Gastroesophageal sphincter (tissue), 4 donors: ENCODE measurements at regions not wholly inside any gene's neighbourhood (a gene's known extent, or its start where the extent isn't known, plus 50 kb on each side); places are given as distances from the start of the nearest gene placed in this dataset.
"Not testable (repeated sequence)": the region's sequence is repeated elsewhere in the genome, so short reads cannot be mapped to it uniquely, and the experiment has no call there.

ENCODE experiments used
- ATAC-seq: fragments of 150-250 bp; one replicate; pipeline ENCODE4 v1.9.1; 2016; ENCODE audit warnings: mild to moderate bottlenecking, moderate library complexity
- H3K27ac ChIP-seq, 4 donors: fragments of 200-600 bp; sonication (generic) in 3 of 4; 1 replicate in 3 of 4; 2 replicates in 1 of 4; pipeline ENCODE4 v1.5.1; 2016 to 2019
- H3K27me3 ChIP-seq: fragments of 200-600 bp; sonication (generic); one replicate; pipeline ENCODE4 v1.5.1; 2019
- H3K36me3 ChIP-seq, 2 donors: fragments of 200-600 bp; sonication (generic); one replicate each; pipeline ENCODE4 v1.5.1; 2019; ENCODE audit warnings: control low read depth in 1 of 2
- H3K4me1 ChIP-seq, 3 donors: fragments of 200-600 bp; sonication (generic); 1 replicate in 2 of 3; 2 replicates in 1 of 3; pipeline ENCODE4 v1.5.1; 2016 to 2019; ENCODE audit warnings: control low read depth in 2 of 3
- H3K4me3 ChIP-seq, 2 donors: fragments of 200-600 bp; sonication (generic); one replicate each; pipeline ENCODE4 v1.5.1; 2019; ENCODE audit warnings: mild to moderate bottlenecking in 1 of 2, moderate library complexity in 1 of 2
- H3K9me3 ChIP-seq, 3 donors: fragments of 200-600 bp; sonication (generic); one replicate each; pipeline ENCODE4 v1.5.1; 2017 to 2019; ENCODE audit warnings: control low read depth in 2 of 3
- CTCF ChIP-seq, 4 experiments: fragments of 200-600 bp in 2 of 4; fragments of 450-650 bp in 2 of 4; sonication (generic) in 1 of 4; IDR thresholded peaks; one replicate each; pipeline ENCODE4 v1.5.1; 2017 to 2019; ENCODE audit warnings: antibody characterized with exemption in 4 of 4, mild to moderate bottlenecking in 2 of 4, moderate library complexity in 2 of 4
- EP300 ChIP-seq: sonication (generic); formaldehyde crosslinking; IDR thresholded peaks from one replicate; pipeline ENCODE4 v1.6.1; 2017; ENCODE audit warnings: antibody characterized with exemption, mild to moderate bottlenecking
- POLR2A ChIP-seq, 2 donors: fragments of 450-650 bp; IDR thresholded peaks; one replicate each; pipeline ENCODE4 v1.6.1; 2017; ENCODE audit warnings: antibody characterized with exemption in 2 of 2, mild to moderate bottlenecking in 2 of 2, moderate library complexity in 1 of 2
- POLR2AphosphoS5 ChIP-seq: sonication (generic); formaldehyde crosslinking; IDR thresholded peaks from one replicate; pipeline ENCODE4 v1.6.1; 2017; ENCODE audit warnings: antibody characterized with exemption
- WGBS, 2 donors: methylation state at CpG; one replicate each; pipeline ENCODE4 v1.1.5; 2018; ENCODE audit warnings: low coverage in 1 of 2; 5-methylcytosine and 5-hydroxymethylcytosine counted together

- no peak overlapping the region for H3K4me3 ChIP-seq
- no peaks in the 10 kb centered on the region for H3K27me3 ChIP-seq
- H3K9me3 ChIP-seq, result no peaks in the 10 kb centered on the region
- WGBS, 2 donors, result 25 to 44% methylated on average over 2 to 4 of the region's 4 CpGs
- TF ChIP-seq EP300 (no peak), POLR2AphosphoS5 (no peak), POLR2A (IDR thresholded peaks at IDR 0.05) (no peak), CTCF (IDR thresholded peaks at IDR 0.05) (no peak)
- ATAC-seq, result peak; percentile 93
- peak overlapping the region in 1 of 4 donors; percentile 37 for H3K27ac ChIP-seq
- H3K4me1 ChIP-seq, result no peaks in the 10 kb centered on the region
- H3K36me3 ChIP-seq, result no peaks in the 10 kb centered on the region
These were observed 180.0 kb downstream of the NKX6-1 start for GRCh38 chr4:84319124-84319523.

GRCh38 chr4:84317513-84317912 is 181.6 kb downstream of the NKX6-1 start:
- Histone ChIP-seq H3K27me3 (no peaks in the 10 kb centered on the region), H3K27ac (no peak overlapping the region), H3K4me3 (no peak overlapping the region), H3K4me1 (no peaks in the 10 kb centered on the region), H3K36me3 (no peaks in the 10 kb centered on the region), H3K9me3 (no peaks in the 10 kb centered on the region)
- ATAC-seq, result no peak
- TF ChIP-seq EP300, result no peak
- TF ChIP-seq POLR2A (IDR thresholded peaks at IDR 0.05), result no peak
- no peak for TF ChIP-seq POLR2AphosphoS5
- no peak for TF ChIP-seq CTCF (IDR thresholded peaks at IDR 0.05)

DNA sequence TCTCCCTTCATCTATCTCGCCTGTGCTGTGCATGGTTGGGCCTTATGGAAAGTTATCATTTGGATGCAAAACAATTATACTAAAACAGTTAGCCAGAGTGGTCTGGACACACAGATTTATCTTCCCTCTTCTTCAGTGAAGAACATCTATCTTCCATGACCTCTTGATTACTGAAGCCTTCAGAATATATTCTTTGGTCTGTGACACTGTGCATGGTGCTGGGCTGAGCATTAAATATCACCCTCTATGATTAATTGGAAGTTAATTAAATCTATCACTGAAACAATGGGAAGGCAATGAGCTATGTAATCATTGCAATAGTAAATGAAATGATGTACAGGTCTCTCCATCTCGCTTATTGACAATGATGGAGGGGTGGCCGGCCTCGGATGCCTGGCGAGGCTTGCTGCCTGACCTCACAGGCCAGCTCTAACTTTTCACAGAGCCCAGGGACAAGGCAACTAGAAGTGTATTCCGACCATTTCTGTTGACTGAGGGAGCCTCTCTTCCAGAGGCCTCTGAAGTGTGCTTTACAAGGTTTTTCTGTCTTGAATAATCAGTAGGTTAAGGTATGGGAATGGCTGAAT is 186.6 kb downstream of the NKX6-1 start:
- Histone ChIP-seq H3K36me3 (no peaks in the 10 kb centered on the region), H3K4me1 (no peaks in the 10 kb centered on the region), H3K9me3 (no peaks in the 10 kb centered on the region), H3K27me3 (no peaks in the 10 kb centered on the region), H3K27ac (no peak overlapping the region), H3K4me3 (no peak overlapping the region)
- TF ChIP-seq EP300 (no peak), CTCF (IDR thresholded peaks at IDR 0.05) (no peak), POLR2AphosphoS5 (no peak), POLR2A (IDR thresholded peaks at IDR 0.05) (no peak)
- 80 to 92% methylated on average over 6 of the region's 6 CpGs for WGBS, 2 donors
- no peak for ATAC-seq

- 92 to 94% methylated on average over 2 to 3 of the region's 3 CpGs for WGBS, 2 donors
- no peaks in the 10 kb centered on the region for H3K27me3 ChIP-seq
- TF ChIP-seq CTCF (IDR thresholded peaks at IDR 0.05) (no peak), POLR2AphosphoS5 (no peak), EP300 (no peak)
- H3K27ac ChIP-seq, result no peak overlapping the region
- H3K4me1 ChIP-seq, result no peaks in the 10 kb centered on the region
- no peaks in the 10 kb centered on the region for H3K36me3 ChIP-seq
- H3K4me3 ChIP-seq, result no peak overlapping the region
- no peak for ATAC-seq
- H3K9me3 ChIP-seq, result no peaks in the 10 kb centered on the region
These were observed 189.9 kb downstream of the NKX6-1 start for GRCh38 chr4:84309191-84309590.

- H3K4me3 ChIP-seq, H3K27me3 ChIP-seq, H3K9me3 ChIP-seq, H3K4me1 ChIP-seq, ATAC-seq, H3K27ac ChIP-seq, H3K36me3 ChIP-seq: not testable (repeated sequence)
- 96 to 100% methylated on average over 1 to 11 of the region's 27 CpGs for WGBS, 2 donors
These were observed 200.3 kb downstream of the NKX6-1 start for GRCh38 chr4:84298719-84299254.
